GM19238 (cell line): ENCODE measurements at regions not wholly inside any gene's neighbourhood (a gene's known extent, or its start where the extent isn't known, plus 50 kb on each side); places are given as distances from the start of the nearest gene placed in this dataset.
"Not testable (repeated sequence)": the region's sequence is repeated elsewhere in the genome, so short reads cannot be mapped to it uniquely, and the experiment has no call there.

Source experiments
- DNase-seq: peaks from one replicate; pipeline ENCODE4 v3.0.0; 2011; ENCODE audit warnings: low spot score; ENCODE audit not compliant: insufficient read length

DNA sequence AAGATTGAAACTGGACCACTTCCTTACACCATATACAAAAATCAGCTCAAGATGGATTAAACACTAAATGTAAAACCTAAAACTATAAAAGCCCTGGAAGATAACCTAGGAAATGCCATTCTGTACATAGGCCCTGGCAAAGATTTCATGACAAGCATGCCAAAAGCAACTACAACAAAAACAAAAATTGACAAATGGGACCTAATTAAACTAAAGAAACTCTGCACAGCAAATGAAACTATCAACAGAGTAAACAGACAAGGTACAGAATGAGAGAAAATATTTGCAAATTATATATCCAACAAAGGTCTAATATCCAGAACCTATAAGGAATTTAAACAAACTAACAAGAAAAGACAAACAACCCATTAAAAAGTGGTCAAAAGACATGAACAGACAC lies 173.1 kb upstream of the CCDC54 start:
- DNase-seq = no peak

DNA sequence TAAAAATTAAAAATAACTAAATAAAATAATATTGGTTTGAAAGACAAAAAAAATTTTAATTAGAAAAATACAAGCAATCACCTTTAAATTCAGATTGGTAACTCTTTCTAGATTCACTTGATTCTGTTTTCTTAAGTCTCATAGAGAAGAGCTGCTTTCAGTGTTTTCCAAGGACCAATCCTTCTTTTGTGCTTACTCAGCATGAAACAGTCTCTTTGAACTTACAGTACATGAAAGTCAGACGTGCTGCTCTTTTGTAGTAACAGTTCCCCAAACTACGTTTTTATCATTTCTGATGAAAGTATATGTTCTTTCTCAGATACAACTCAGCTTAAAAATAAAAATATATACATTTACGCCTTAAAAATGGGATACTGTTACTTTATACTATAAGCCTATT lies 171.9 kb upstream of the CCDC54 start:
- no peak for DNase-seq

- DNase-seq = no peak
Measured at GRCh38 chr3:107206141-107206540, 171.1 kb upstream of the CCDC54 start.

DNA sequence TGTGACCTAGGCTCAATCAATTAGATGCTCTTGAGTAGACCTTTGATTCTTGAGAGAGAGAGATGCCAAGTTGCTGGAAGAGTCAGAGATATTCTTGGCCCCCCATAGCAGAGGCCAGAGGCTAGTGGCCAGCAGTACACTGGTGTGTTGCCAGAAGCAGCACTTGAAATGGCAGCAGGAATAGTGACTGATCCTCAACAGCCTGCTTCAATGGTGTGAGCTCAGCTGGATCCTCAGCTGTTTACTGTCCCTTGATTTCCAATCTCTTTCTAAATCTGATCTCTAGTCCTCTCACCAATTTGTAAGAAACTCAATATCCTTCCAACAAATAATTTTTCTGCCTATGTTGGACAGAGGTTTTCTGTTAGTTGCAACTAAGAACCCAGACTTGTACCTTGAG lies 170.3 kb upstream of the CCDC54 start:
- no peak for DNase-seq

DNA sequence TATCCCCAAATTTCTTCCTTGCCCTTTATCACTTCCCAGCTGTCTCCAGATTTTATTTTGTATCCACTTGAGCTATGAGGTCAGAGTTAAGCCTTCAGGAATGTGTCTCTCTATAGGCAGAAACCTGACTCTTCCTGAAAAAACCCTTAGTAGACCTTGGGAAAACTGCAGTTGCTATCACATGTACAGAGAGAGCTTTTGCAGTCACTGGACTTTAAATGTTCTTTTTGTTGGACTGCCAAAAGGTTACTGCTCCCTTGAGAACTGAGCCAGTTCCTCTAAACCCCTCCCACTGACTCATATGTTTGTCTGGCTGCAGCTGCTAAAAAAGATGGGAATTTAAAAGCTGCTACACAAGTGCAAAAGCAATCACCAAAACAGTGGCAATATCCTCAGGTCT lies 169.1 kb upstream of the CCDC54 start:
- no peak for DNase-seq

- no peak for DNase-seq
Measured at GRCh38 chr3:107208796-107209195, 168.4 kb upstream of the CCDC54 start.

DNA sequence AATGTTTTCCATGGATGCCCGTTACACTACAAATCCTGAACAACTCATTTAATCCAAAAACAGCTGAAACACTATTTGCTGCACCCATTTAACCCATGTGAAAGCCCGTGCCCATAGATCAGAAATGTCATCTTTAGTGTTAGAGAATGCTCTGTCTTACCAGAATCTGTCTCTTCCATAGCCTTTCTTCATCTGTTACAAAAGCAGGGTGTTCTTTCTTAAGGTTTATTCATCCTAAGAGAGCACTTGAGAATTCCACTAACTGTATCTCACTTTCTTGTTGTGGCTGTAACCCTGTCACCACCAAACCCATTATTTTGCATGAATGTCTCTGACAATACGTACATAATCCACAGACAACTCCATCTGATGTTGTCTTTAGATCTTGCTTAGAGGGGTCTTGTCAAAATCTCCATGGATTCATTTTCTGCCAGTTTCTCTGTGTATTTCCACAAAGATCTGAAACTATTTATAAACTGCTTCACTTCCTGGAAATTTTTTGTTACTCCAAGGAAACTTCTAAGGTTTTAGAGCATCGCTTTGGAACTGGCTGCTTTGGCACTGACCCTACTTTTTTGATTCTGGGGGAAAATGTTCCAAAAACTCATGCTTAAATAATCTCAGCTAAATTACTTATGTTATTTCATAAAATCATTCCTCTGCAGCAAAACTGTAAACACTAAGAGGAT lies 167.8 kb upstream of the CCDC54 start:
- DNase-seq = no peak

- DNase-seq = no peak
Measured at GRCh38 chr3:107211608-107212007, 165.6 kb upstream of the CCDC54 start.

DNA sequence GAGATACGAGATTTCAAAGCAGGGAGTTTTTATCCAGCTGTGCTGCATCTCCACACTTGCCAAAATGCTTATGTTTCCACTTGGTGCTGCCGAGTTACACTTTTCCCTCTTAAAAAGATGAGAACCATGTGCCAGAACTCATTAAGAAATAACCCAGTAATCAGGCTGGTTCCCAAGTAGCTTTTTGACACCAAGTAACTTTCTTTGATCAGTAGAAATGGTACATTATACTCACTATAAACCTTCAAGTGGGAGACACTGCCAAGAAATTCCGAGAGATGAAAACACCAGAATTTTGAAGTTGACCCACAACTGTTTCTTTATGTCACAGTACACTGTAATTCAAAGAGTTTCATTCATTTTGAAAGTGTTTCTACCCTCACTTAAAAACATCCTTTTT lies 164.6 kb upstream of the CCDC54 start:
- DNase-seq = no peak

GRCh38 chr3:107213044-107213669 lies 164.1 kb upstream of the CCDC54 start:
- DNase-seq = no peak

DNA sequence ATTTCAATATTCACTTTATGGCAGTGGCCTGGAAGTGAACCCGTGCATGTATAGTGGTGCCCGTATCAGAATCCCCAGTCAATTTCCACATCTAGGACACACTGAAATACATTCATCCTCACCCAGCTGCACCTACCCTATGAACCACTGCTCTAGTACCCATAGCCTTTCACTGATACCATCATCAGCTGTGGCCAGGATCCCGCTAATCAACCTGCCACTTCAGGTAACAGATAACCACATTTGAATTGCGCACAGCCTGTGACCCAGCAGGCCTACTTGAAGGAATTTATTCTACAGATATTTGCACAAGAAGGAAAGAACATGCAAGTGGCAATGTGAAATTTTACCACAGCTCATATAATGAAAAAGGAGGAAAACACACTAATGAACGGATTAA lies 161.0 kb upstream of the CCDC54 start:
- DNase-seq = no peak

GRCh38 chr3:107216711-107217110 lies 160.5 kb upstream of the CCDC54 start:
- no peak for DNase-seq

DNA sequence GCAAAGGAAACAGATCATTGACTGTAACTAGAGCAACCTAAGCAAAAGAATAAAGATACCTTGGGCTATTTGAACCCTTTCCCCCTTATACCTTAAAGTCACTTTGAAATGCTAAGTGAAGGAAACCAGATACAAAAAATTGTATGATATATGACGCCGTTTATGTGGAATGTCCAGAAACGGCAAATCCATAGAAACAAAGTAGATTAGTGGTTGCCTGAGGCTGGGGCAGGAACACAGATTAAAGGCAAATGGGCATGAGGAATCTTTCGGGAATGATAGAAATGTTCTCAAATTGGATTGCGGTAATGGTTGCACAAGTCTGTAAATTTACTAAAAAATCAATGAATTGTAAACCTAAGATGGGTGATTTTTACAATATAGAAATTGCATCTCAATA lies 160.1 kb upstream of the CCDC54 start:
- DNase-seq = no peak

- DNase-seq = no peak
Measured at GRCh38 chr3:107218864-107219269, 158.4 kb upstream of the CCDC54 start.

DNA sequence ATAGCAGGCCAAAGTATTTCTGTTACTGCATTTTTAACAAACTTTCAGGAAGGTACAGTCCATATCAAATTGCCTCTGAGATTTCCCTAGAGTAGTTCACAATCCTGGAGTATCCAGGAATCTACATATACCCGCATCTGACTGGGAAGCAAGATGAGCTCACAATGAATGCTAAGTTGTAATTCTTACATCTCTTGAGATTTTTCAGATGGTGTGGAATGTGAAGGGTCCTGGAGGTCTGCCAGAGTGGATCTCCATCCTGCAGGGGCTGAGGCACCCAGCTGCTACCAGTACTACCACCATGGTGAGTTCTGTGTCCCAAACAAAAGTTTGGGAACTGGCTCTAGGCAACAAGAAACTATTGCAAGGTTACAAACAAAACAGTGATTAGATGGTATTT lies 156.7 kb upstream of the CCDC54 start:
- DNase-seq = no peak

DNA sequence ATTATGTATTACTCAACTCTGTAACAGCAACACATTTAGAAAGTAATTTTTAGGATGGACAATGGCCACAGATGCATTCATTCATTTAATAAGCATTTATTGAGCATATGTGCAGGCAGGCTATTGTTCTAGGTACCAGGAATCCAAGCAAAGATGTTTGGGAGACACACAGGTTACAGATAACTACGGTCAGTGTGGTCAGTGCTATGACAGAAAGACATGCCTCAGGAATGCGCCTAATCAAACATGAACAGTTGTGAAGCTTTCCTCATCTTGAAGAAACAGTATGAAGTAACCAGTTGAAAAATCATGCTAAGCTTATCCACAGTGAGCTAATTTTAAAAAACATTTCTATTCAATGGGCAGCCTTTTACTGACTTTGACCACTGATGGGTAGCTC lies 155.4 kb upstream of the CCDC54 start:
- no peak for DNase-seq

DNA sequence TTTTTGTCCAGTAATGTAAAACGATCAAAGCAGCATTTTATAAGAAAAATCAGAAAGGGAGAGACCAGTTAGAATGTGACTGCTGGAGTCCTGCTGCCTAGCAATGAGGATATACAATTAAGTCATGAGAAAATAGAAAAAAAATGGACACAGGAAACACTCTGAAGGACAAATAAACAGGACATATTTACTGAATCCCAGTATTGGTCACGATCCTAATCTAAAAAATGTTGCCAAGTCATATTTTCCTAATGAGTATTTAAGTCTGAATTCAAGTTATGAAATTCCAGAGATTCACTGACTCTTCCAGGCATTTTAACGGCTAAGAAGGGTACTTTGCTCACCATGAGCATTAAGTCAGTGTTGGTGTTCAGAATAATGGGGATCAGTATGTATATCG lies 154.3 kb upstream of the CCDC54 start:
- DNase-seq = no peak

DNA sequence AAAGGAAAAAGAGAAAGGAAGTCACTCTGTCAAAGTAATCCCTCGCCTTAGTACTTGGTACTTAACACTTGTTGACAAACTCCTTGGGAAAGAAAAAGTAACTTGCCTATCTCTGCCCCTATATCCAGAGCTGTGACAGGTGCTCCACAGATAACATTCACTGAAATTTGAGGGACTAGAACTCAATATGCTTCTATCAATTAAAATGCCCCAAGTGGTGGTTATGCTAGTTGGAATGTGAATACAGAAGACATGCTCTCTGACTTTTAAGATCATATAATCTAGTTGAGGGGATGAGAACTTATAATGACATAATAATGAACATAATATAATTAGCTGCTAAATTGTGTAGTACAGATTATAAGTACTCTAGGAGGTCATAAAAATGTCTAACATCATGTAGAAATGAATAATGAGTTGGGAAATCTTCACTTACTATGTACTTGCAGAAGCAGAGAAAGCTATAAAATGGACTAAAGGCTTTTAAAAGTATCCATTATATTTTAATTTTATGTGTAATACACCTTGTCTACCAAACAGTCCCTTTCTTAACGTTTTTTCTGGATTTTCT lies 153.1 kb upstream of the CCDC54 start:
- DNase-seq = no peak

DNA sequence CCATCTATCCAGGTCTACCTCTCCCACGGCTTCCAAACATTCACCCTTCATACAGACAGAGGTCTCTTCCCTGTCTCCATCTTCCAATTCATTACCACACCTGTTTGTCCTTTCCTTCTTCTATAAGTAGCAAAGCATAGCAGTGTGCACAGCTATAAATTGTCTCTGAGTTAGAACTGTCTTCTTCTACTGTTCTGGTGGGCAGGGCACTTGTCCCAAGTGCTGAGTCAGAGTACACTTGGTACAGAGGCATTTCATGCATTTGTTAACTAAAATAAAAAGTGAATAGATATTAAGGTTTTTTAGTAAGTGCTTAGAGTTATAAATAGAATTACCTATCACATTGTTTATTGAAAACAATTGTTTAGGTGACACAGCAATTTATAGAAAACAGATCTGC lies 150.1 kb upstream of the CCDC54 start:
- no peak for DNase-seq

DNA sequence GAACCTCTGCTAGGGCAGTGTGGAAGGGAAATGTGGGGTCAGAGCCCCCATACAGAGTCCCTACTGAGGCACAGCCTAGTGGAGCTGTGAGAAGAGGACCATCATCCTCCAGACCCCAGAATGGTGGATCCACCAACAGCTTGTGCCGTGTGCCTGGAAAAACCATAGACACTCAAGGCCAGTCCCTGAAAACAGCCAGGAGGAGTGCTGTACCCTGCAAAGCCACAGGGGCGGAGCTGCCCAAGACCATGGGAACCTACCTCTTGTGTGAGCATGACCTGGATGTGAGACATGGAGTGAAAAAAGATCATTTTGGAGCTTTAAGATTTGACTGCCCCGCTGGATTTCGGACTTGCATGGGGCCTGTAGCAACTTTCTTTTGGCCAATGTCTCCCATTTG lies 143.4 kb upstream of the CCDC54 start:
- not testable (repeated sequence) for DNase-seq

- DNase-seq = no peak
Measured at GRCh38 chr3:107235193-107235927, 141.9 kb upstream of the CCDC54 start.

GRCh38 chr3:107235928-107236315 lies 141.3 kb upstream of the CCDC54 start:
- DNase-seq = peak; percentile 26
